Lung (tissue), 11 donors: ENCODE measurements at regions not wholly inside any gene's neighbourhood (a gene's known extent, or its start where the extent isn't known, plus 50 kb on each side); places are given as distances from the start of the nearest gene placed in this dataset.

Experiments used
- ATAC-seq: fragments of 200-7000 bp; cut with Tn5 transposase; one replicate; pipeline ENCODE4 v1.9.1; 2020; ENCODE audit warnings: moderate number of reproducible peaks; ENCODE audit not compliant: insufficient read depth, low FRiP score
- DNase-seq, 3 donors: peaks; one replicate each; pipeline ENCODE4 v3.0.0-alpha.2; 2013 to 2017
- H3K27ac ChIP-seq, 2 donors: one replicate each; pipeline ENCODE4 v1.5.1; 2013; ENCODE audit warnings: mild to moderate bottlenecking in 2 of 2, moderate library complexity in 2 of 2, control low read depth in 1 of 2, inconsistent platforms in 1 of 2, low read depth in 1 of 2, low read length in 1 of 2
- H3K27me3 ChIP-seq, 3 donors: one replicate each; pipeline ENCODE4 v1.5.1; 2013; ENCODE audit warnings: low read length in 2 of 3; ENCODE audit not compliant: control insufficient read depth in 3 of 3, insufficient read depth in 3 of 3
- H3K36me3 ChIP-seq, 4 donors: one replicate each; pipeline ENCODE4 v1.5.1; 2013; ENCODE audit warnings: low read length in 4 of 4, mild to moderate bottlenecking in 1 of 4, moderate library complexity in 1 of 4; ENCODE audit not compliant: control insufficient read depth in 4 of 4, insufficient read depth in 4 of 4
- H3K4me1 ChIP-seq, 5 donors: one replicate each; pipeline ENCODE4 v1.5.1; 2013; ENCODE audit warnings: low read length in 5 of 5, mild to moderate bottlenecking in 2 of 5, moderate library complexity in 1 of 5; ENCODE audit not compliant: control insufficient read depth in 5 of 5, insufficient read depth in 5 of 5
- H3K4me3 ChIP-seq: one replicate; pipeline ENCODE4 v1.5.1; 2013; ENCODE audit warnings: mild to moderate bottlenecking, control low read depth, moderate library complexity
- H3K9ac ChIP-seq, 2 donors: one replicate each; pipeline ENCODE4 v1.5.1; 2013; ENCODE audit warnings: low read length in 2 of 2, control low read depth in 1 of 2; ENCODE audit not compliant: insufficient read depth in 1 of 2
- H3K9me3 ChIP-seq, 4 donors: one replicate each; pipeline ENCODE4 v1.5.1; 2013; ENCODE audit warnings: low read length in 3 of 4, mild to moderate bottlenecking in 1 of 4, moderate library complexity in 1 of 4; ENCODE audit not compliant: control insufficient read depth in 4 of 4, insufficient read depth in 3 of 4
- CTCF ChIP-seq: IDR thresholded peaks from 2 replicates; pipeline ENCODE4 v1.5.1; 2012; ENCODE audit warnings: mild to moderate bottlenecking; ENCODE audit errors: control extremely low read depth, extremely low read depth
- WGBS, 2 donors: extraction: QIAGEN DNeasy Blood & Tissue Kit; methylation state at CpG; one replicate each; pipeline ENCODE4 v1.1.7; 2013; 5-methylcytosine and 5-hydroxymethylcytosine counted together
- donor health status: control.
- donor health status: control.
- donor health status: Bipolar disorder and iron deficiency.
- donor health status: healthy.
- donor health status: DM: yes; HTN: yes; CAD: no.

- H3K27me3 ChIP-seq: no peaks in the 10 kb centered on the region
- no peaks in the 10 kb centered on the region for H3K9me3 ChIP-seq
- H3K27ac ChIP-seq: no peak overlapping the region
- no peaks in the 10 kb centered on the region for H3K36me3 ChIP-seq
- TF ChIP-seq CTCF: no peak
- ATAC-seq (no peak), DNase-seq (no peak)
- H3K9ac ChIP-seq: no peak overlapping the region
- no peaks in the 10 kb centered on the region for H3K4me1 ChIP-seq
- H3K4me3 ChIP-seq: no peak overlapping the region
- 75 to 84% methylated on average over 7 of the region's 7 CpGs for WGBS, 2 donors
These were observed 1493.2 kb downstream of the MAT2B start for GRCh38 chr5:164998590-164998989.

DNA sequence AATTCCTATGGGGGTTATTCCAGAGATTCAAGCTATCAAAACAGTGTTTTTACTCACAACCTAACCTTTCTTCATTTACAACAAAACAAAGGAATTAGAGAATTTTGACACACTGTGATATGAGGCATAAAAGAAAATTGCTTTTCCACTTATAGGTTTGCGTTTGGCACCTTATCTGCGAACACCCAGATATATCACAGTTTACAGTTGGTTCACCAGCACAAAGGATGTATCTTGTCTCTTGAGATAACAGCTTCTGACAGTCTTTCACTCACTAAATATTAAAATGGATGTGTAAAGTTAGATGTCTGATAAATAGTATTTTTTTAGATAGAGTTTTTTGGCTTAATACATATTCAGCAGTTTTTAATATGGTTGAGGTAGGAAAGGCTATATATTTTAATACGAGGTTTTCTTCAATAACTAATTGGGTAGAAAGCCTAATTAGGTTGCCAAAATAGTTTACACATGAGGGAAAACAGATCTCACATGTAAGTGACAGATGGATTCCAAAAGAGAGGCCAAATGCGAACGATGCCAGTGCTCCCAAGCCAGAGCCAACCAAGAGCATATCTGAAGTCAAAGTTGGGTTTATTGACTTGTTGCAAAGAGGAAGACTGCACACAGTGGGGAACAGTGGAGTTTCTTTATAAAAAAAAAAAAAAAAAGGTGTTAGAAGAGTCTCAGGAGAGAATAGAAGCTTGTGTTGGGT, 1495.2 kb downstream of the MAT2B start:
- Histone ChIP-seq H3K4me3 (no peak overlapping the region), H3K36me3 (no peaks in the 10 kb centered on the region), H3K27ac (no peak overlapping the region), H3K27me3 (no peaks in the 10 kb centered on the region), H3K9ac (no peak overlapping the region), H3K9me3 (no peaks in the 10 kb centered on the region), H3K4me1 (no peaks in the 10 kb centered on the region)
- ATAC-seq (no peak), DNase-seq (no peak)
- no peak for TF ChIP-seq CTCF
- 77 to 91% methylated on average over 5 of the region's 5 CpGs for WGBS, 2 donors

GRCh38 chr5:165003283-165003682, 1497.9 kb downstream of the MAT2B start:
- TF ChIP-seq CTCF: no peak
- H3K4me3 ChIP-seq: no peak overlapping the region
- 69 to 78% methylated on average over 3 of the region's 3 CpGs for WGBS, 2 donors

DNA sequence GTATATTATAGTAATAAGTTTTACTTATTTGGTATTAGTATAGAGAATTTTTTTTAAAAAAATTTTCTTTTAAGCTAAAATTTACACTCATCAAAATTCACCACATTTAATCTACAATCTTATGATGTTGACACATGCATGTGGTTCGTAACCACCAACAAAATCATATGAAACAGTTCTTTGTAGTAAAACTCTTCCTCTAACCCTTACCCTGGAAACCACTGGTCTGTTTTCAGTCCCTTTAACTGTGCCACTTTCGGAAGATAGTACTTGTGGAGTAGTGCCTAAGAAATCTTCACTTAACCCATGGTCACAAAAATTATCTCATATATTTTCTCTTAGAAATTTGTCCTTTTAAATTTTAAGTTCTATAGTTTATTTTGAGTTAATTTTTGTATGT, 1498.8 kb downstream of the MAT2B start:
- Histone ChIP-seq H3K36me3 (no peaks in the 10 kb centered on the region), H3K9me3 (no peaks in the 10 kb centered on the region), H3K27me3 (no peaks in the 10 kb centered on the region), H3K4me3 (no peak overlapping the region), H3K27ac (no peak overlapping the region), H3K4me1 (no peaks in the 10 kb centered on the region), H3K9ac (no peak overlapping the region)
- ATAC-seq: no peak
- WGBS, 2 donors: 90 to 96% methylated on average over 2 of the region's 2 CpGs
- no peak for DNase-seq
- TF ChIP-seq CTCF: no peak

More at GRCh38 chr5:165003283-165003682, 1497.9 kb downstream of the MAT2B start:
- no peak for ATAC-seq
- H3K4me1 ChIP-seq: no peaks in the 10 kb centered on the region
- H3K36me3 ChIP-seq: no peaks in the 10 kb centered on the region
- no peak overlapping the region for H3K27ac ChIP-seq
- no peak for DNase-seq
- H3K9ac ChIP-seq: no peak overlapping the region
- no peaks in the 10 kb centered on the region for H3K27me3 ChIP-seq
- H3K9me3 ChIP-seq: no peaks in the 10 kb centered on the region
